ENCODE measurements at regions not wholly inside any gene's neighbourhood (a gene's known extent, or its start where the extent isn't known, plus 50 kb on each side); places are given as distances from the start of the nearest gene placed in this dataset.

DNA sequence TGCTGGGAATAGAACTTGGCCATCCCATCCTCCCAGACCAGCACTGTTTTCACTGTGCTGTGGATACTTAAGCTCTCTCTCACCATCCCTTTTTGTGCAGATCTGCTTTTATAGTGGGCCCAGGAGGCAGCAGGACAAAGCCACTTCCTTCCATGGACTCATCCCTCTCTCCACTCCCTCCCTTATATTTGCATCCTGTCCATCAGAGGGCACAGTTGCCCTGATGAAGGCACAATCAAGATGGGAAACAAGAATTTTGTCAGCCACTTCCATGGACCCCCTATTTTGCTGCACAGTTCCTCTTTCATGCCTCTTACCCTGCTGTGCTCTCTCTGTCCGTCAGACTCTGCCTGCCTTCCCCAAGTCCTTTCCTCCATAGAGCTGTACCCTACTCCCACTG, 338.7 kb downstream of the HRH4 start:
- DNase-seq = no peak

DNA sequence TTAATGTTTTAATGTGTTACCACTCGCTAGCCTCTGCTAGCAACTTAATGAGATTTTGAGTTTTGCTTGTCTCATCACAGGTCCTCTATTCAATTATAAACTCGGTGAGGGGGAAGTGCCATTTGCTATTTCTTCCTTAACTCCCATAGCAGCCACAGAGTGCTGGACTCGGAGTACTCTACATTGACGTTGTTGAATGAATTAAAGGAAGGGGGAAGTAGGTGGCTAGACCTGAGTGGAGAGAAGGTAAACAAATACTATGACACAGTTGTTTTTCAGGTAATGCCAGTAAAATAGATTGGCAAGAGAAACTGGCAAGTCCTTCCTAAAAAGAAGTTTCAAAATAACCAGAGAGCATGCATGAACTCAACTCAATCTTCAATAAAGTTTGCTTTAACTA, 339.3 kb downstream of the HRH4 start:
- DNase-seq = no peak

DNA sequence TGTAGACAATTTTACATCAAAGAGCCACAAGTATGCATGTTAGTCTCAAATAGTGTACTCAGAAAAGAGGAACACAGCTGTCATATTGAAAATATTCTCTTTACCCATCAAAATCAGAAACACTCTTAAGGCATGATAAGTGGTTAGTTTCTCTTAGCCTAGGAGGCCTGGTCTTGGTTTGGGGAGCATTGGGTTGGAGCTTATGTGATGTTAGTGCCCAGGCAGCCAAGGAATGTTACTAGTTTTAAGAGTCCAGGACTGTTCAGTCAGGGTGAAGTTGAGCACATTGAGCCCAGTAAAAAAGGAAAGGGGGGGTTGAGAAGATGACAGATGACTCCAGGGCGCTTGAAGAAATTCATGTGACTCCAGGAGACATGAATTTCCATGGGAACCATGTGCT, 340.6 kb downstream of the HRH4 start:
- DNase-seq = no peak

DNA sequence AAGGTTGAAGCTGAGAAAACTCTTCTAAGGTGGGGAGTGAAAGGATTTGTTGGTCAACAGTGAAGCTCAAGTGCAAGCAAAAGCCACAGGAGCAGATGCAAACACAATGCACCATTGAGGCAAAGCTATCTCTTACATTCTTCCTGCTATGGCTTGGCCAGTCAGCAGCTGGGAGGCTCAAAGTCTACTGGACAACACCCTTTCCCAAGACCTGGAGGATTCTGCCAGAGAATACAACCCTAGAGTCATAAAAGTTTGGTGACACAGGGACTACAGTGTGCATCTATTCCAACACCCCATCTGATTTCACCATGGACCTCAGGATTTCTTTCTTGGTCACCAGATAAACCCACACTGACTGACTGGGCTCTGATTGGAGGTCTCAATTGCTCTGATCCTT, 342.0 kb downstream of the HRH4 start:
- no peak for DNase-seq

DNA sequence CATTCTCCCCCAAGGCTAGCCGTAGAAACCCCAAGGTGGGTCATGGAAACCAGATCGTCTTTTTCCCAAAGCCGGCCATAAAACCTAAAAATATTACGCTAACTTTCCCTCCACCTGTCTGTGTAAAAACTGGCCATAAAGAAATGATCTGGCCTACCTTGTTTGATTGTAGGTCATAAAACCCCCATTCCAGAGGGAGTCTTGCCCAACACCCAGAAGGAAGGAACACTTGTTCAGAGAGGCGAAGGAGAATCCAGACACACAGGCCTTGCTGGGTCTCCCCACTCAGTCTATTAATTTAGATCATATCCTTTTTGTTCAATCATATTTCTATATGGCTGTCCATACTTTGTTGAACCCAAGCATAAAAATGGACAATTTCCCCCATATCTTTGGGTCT, 344.7 kb downstream of the HRH4 start:
- DNase-seq = no peak

DNA sequence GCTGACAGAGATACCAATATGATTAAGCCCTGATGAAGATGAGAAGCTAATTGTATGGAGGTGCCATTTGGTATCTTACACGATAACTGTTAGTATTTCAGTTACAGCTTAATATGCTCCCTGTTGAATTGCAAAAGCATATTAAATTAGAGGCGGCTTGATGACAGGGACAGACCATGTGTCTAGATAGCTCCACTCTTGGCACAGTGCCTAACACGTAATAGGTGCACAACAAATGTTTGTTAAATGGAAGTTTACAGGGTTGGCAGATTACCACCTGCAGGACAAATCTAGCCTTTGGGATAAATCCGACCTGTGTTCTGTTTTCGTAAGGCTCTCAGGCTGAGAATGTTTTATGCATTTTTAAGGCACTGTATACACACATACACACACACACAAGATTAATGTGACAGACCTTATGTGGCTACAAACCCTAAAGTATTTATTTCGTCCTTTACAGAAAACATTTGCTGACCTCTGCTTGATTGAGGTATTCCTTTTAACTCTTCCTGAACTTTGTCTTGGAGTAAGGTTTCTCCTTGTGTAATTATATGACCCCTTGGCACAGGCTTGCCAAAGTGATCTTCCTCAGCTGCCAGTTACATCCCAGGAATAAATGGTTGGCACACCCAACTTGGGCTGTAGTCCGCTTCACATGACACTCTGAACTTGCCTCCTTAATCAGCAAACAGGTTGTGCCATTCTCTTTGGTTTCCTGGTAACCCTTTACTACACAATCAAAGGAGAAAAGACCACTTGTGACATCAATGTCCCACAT, 348.9 kb downstream of the HRH4 start:
- DNase-seq = no peak

DNA sequence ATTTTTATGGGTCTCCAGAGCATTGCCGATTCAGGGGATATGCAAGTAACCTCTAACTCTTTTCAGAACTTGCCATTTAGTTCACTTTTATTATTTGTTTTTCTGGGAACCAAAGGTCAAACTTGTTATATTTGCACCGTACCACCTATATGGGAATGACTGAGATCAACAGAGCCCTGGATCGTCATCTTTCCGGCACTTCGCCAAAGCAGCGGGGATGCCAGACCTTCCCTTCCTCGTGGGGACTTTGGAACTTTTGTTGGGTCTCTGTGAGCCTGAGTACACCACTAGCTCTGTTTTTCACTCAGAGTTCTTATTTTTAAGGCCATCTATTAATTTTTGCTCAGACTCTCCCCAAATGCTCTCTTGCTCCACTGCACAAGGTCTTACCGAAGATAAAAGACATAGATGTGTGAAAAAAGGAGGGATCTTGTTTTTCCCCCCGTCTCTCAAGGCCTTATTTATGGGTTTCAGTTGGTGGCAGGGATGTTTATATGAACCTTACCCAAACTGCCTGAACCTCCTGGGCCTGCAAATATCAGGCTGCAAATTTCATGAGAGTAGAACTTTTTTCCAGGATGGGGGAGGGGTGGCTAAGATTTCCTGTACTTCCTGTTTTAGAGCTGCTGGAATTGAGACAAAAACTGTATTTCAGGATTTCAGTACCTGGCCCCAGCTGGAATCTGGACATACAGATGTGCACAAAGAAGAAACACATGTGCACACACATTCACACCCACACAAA, 350.3 kb downstream of the HRH4 start:
- no peak for DNase-seq

DNA sequence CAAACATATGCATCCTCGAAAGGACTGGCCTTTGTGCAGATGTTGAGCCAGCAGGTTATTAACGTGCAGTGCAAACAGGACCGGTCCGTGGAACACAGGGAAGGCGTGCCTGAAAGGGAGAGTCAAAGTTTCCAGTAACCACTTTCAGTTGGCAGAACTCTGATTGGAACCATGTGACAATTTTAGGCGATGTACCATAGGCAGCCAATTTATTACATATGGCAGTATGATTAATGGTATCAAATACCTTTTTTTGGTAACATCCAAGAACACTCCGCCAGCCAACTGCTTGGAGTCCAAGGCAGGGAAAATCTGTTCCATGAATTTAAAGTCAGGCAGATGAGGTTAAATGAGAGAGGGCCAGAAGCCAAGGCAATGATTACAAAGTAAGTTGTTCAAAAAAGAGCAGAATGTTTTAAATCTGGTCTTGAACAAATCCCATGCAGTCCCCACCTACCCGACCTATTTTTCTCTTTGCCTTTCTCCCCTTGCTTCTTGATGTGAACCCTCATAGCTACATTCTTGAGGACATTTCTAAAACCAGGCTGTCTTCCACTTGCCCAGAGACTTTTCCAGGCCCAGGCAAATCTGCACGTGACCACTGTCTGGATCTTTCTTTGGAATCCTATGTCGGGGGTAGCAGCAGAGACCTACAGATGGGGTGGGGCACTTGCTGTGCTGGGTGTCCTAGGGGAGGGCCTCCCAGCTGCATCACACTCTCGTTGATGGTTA, 351.7 kb downstream of the HRH4 start:
- no peak for DNase-seq

DNA sequence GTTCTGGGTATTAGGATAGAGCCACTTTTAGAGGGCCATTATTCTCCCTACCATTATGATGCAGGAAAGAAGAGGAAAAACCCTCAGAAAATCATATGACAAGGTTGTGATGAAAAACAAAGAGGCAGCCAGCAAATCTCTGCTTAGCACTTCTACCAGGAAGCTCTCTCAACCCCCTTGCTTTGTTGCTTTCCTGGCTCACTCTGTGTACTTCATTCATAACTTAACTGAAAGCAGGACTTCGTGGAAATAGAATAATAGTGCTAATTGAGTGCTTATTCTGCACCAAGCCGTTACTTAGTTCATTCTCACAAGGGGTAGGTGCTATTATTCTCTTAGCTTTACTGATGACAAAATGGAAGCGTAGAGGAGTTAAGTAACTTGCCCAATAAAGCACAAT, 354.1 kb downstream of the HRH4 start:
- no peak for DNase-seq

DNA sequence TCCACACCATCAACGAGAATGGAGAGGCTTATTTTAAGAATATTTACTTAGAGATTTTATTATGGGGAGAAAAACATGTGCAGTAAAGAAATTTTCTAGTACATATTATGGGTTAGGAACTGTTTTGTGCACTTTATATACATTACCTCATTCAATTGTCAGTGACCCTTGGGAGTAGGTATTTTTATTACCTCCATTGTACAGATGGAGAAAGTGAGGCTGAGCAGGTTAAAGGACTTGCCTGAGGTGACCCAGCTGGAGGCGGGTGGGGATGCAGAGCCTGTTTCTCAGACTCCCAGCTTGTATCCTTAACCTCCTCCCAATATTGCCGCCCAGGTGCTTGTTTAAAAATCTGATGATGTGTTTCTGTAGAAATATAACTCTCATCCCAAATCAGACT, 356.7 kb downstream of the HRH4 start:
- no peak for DNase-seq

DNA sequence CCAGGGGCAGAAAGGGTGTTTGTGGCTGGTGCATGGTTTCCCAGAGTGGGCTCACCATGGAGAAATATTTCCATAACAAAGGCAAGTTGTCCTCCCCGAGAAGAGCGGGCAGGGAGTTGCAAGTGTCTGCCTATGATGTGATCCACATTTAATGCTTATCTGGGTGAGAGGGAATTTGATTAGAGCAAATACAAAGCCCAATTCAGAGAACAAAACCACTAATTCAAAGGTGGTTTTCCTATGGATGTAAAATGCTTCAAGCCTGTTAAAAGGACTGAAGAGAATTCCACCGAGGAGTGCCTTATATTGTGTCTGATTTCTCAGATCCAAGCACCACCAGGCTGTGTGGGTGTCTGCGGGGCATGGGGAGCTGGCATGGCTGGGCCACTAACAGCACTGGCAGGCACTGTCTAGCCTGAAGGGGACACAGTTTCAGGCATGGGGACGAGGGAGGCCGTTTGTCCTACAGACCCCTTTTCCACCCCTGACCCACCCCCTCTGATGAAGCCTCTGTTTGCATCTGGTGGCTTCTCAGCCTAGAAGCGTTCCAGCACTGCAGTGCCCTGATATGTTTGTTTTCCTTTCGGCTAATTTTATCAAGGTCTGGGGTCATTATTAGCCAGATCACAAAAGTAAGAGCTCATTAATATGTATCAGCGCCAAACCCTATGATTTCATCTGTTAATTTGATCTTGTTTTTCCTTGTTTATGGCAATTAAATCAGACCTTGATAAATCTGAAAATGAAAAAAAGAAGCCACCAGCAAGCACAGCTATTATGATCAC, 357.3 kb downstream of the HRH4 start:
- no peak for DNase-seq

DNA sequence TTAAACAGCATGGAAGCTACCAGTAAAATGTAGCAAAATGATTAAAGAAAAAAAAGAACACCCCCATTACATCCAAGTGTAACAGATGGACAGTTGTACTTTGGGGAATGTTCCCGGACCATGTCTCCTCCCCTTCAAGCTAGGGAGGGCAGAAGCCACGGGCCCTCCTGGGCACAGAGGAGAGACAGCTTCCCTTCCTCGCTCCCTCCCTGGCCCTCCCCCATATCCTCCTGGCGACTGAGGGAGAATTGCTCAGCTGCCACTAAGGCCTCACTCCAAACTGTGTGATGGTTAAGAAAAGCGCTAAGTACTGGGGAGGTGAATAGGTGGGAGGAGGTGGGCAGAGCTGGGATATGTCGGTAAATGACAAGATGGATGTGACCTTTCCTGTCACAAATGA, 358.0 kb downstream of the HRH4 start:
- no peak for DNase-seq

DNA sequence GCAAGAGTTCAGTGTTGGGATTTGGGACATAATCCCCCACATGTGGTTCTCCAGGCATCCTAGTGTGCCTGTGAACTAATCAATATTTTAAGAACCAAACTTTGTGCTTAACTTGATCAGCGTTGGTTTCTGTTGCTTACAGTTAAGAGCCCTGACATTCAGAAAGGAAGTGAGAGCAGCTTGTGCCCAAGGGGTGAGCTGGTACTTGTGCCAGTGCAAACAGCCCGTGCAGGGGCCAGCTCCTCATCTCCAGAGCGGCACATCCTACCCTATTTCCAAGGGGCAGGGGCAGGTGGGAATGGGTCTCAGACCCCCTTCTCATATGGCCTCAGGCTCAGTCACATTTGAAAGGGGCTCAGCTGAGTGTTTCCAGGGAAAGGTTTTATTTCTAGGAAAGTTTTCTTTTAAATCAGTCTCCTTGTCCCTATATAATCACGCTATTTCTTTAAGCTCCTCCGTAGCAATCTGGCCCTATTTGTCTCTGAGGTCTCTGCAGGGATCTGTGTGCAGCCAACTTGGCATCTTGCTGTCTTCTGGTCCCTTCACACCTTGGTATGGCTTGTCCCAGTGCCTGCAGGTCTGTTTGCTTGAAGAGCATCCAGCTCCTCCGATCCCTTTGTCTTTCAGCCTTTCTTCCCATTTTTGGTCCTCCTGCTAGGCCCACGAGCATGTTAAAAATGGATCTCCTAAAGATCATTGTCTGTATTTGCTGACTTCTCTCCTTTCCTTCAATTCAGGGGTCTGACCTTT, 358.9 kb downstream of the HRH4 start:
- no peak for DNase-seq

DNA sequence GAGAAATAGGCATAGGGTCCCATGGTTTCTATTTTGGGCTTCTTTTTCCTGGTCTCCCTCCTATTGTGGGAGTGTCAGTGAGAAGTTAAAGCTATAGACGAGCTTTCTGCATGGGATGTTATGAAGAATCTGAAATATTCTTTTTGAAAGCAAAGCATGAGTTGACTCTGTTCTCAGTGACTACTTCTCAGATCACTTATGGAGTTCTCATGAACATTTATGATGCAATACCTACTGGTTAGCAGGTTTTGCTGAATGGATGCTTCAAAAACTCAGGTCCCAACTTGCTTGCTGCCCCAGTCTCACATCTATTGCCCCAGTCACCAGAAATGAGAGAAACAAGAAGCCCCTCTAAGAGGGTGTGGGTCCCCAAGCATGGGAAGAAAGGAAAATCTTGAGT, 365.0 kb downstream of the HRH4 start:
- DNase-seq = no peak

DNA sequence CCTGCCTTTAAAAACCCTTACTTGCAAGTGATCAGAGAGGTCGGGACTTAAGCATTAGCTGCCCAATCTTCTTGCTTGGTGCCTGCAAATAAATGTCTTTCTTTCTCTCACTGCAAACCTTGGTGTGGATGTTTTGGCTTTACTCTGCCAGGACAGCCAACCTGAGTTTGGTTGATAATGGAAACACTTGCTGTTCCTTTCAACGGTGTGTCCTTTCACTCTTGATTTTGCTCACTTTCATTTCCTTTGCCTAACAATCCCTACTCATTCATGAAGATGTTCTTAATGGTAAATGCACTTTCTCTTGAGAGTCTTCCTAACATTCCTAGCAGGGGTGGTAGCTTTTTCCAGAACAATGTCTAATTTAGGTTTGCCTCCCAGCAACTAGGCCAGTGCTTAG, 366.2 kb downstream of the HRH4 start:
- no peak for DNase-seq

DNA sequence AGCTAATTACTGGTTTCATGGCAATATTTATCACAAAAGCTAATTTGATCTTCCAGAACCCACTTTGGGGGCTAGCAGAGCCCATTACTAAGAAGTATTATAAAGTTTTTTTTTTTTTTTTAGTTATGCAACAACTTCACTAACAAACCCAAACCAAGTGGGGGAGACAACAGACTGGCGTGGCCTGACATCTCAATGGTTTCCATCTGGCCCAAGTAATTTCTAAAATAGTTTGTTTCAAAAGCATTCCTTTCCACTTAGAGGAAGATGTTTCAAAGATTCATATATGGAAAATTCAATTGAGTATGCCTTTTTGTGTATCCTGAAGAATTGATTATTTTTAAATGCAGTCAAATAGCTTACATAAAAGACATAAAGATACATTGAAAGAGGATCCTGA, 367.1 kb downstream of the HRH4 start:
- no peak for DNase-seq

DNA sequence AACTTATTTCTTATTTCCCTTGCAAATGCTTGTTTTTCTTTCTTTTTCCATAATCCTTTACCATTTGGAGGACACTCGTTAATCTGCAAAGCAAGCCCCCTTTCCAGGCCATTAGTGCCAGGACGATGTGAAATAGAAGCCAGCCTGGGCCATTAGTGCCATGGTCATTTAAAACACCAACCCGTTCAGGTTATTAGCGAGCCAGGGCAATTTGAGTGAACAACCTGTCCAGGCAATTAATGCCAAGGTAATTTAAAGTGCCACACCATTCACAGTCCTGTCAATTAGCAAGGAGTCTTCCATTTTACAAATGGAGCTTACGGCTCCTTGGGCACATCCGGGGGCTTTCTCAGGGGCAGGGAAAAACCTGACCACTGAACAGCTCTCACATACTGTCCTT, 370.6 kb downstream of the HRH4 start:
- DNase-seq = no peak

DNA sequence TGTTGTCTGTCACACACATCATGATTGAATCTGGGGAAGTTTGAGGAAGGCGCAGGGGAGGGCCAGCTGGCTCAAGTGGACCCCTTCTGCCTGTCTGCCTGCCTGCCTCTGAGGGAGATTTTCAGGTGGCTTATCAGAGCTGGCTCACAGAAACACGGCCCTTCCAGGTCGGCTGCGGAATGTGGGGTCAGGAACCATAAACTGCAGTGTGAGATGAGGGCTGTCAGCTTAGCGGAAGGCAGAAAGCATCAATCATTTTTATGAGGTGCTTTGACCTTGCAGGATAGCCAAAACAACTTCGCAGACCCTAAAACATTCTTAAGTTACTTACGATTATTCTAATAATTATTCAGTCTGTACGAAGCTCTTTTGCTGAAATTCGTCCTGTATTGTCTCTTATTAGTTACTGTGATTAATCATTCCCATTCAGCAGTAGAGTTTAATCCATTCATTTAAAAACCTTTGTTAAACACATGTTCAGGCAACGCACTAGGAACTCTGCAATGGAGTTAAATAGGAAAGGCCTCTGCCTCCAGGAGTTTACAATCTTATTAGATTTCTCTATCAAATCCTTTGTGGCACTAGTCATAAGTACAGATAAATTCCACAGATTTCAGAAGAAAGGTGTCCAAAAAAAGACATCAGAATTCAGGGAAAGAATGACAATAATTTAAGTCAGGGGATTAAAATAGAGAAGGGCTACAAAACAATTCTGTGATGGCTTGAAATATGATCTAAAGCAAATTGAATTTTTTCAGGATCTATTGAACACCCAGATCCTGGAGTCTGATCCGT, 371.6 kb downstream of the HRH4 start:
- DNase-seq = no peak

DNA sequence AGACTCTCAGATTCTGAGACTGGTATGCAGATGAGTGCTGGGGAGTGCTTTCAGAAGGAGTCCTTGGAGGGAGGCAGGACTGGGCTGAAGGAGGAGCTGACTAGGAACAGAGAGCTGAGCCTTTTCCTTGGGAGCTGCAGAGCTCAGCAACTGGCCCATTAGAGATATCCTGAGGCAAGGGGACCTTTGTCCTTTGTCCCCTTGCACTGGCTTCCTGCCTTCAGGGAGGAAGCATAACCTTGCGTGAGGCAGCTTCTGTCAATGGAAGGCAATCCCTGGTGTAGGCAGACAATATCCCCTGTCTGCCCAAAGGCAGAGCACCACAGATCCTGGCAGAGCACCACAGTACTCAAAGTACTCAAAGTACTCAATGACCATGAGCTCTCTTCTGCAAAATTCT, 375.3 kb downstream of the HRH4 start:
- no peak for DNase-seq

DNA sequence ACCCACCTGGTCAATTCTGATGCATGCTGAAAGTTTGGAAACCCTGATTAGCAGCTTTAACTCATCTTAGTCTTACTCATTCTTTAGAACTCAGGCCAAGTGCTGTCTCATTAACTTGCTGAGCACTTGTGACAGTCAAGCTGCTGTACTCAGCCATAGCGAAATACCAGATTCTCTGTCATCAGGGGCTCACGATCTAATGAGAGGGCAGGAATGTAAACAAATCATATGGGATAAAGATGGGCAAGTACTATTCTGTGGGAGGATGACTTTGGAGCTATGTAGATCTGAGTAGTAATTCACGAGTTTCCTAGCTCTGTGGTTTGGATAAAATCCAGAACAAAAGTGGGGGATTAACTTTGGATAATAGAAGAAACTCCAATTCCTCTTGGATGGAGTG, 376.6 kb downstream of the HRH4 start:
- DNase-seq = no peak

DNA sequence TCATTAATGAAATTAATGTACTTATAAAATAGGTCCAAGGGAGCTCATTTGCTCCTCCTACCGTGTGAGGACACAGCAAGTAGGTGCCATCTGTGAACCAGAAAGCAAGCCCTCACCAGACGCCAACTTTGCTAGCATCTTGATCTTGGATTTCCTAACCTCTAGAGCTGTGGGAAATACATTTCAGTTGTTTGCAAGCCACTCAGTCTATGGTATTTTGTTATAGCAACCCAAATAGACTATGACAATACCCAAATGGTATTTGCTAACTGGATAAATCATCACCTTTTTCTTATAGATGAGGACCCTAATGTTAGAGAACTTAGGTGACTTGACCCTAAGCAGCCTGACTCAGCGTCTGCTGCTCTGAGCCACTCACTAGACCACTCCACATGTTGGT, 379.6 kb downstream of the HRH4 start:
- DNase-seq = no peak

DNA sequence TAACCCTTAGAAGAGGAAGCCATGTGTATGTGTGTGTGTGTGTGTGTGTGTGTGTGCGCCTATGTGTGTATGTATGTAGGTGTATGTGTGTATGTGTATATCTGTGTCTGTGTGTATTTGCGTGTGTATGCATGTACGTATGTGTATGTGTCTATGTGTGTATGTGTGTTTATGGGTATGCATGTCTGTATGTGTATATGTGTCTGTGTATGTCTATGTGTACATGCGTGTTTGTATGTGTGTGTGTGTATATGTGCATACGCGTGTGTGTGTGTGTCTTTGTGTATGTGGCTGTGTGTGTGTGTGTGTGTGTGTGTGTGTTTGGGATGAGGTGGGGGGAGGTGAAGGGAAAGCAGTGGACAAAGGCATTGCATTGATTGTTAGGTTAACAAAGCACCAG, 380.2 kb downstream of the HRH4 start:
- DNase-seq = no peak

Data from CD4-positive, alpha-beta T cell treated with Interleukin-1 beta for 1 hour (primary cell).